HCT116 (cell line): ENCODE measurements at regions not wholly inside any gene's neighbourhood (a gene's known extent, or its start where the extent isn't known, plus 50 kb on each side); places are given as distances from the start of the nearest gene placed in this dataset.
"Not testable (repeated sequence)": the region's sequence is repeated elsewhere in the genome, so short reads cannot be mapped to it uniquely, and the experiment has no call there.

Source experiments
- ATAC-seq: fragments of 200-7000 bp; cut with Tn5 transposase; 2 replicates; pipeline ENCODE4 v1.9.1; 2020; ENCODE audit warnings: mild to moderate bottlenecking, moderate library complexity
- BruUV-seq: library from RNA; stranded (reverse); fragments of 400-500 nt; replicated peaks from 2 replicates; lab custom pipeline; 2021; lab: Mats Ljungman, UMichigan
- CTCF ChIA-PET: fragments of 300-600 bp; sonication (Branson Sonifier 250); formaldehyde crosslinking; loops from one replicate; lab custom pipeline; 2021; ENCODE audit warnings: antibody characterized with exemption; lab: Charles Lee
- POLR2A ChIA-PET: fragments of 300-600, 350-600 bp; sonication (Branson Sonifier 250); formaldehyde crosslinking; loops from one replicate; lab custom pipeline; 2021; ENCODE audit warnings: antibody characterized with exemption; lab: Charles Lee
- RAD21 ChIA-PET, 2 experiments: fragments of 300-600 bp; sonication (Branson Sonifier 250); formaldehyde crosslinking; loops; one replicate each; lab custom pipeline; 2023; ENCODE audit warnings: low total read pairs in 2 of 2; ENCODE audit not compliant: uncharacterized antibody in 2 of 2, unreplicated experiment in 2 of 2, low non-redundant PET in 1 of 2; lab: Charles Lee
- DNase-seq: peaks from one replicate; pipeline ENCODE4 v3.0.0-alpha.2; 2010; ENCODE audit warnings: low read depth, low spot score
- H2AFZ ChIP-seq: fragments of 200-600 bp; shearing (Covaris generic), sonication (generic); 2 replicates; pipeline ENCODE4 v1.6.1; 2017; ENCODE audit warnings: low read depth, mixed run types, mixed read lengths, antibody characterized with exemption, low read length; ENCODE audit not compliant: poor library complexity, severe bottlenecking
- H3K27ac ChIP-seq: 2 replicates; pipeline ENCODE4 v1.5.1; 2012; ENCODE audit warnings: low read depth, low read length
- H3K27me3 ChIP-seq: fragments of 200-600 bp; sonication (generic); 2 replicates; pipeline ENCODE4 v1.6.1; 2016; ENCODE audit warnings: mixed run types, low read length, mixed read lengths; ENCODE audit not compliant: insufficient read depth
- H3K36me3 ChIP-seq, 2 experiments: fragments of 200-500 bp in 1 of 2; fragments of 200-600 bp in 1 of 2; sonication (Bioruptor generic) in 1 of 2; sonication (generic) in 1 of 2; 2 replicates each; pipeline versions ENCODE4 v1.5.1 to v1.6.1; 2014 to 2016; ENCODE audit warnings: low read length in 2 of 2, inconsistent platforms in 1 of 2, mixed read lengths in 1 of 2, mixed run types in 1 of 2; ENCODE audit not compliant: insufficient read depth in 2 of 2, control insufficient read depth in 1 of 2
- H3K4me1 ChIP-seq, 2 experiments: fragments of 200-600 bp in 1 of 2; sonication (generic) in 1 of 2; 2 replicates each; pipeline versions ENCODE4 v1.5.1 to v1.6.1; 2012 to 2017; ENCODE audit warnings: low read length in 2 of 2, inconsistent platforms in 1 of 2, mild to moderate bottlenecking in 1 of 2, mixed read lengths in 1 of 2, mixed run types in 1 of 2, moderate library complexity in 1 of 2; ENCODE audit not compliant: insufficient read depth in 2 of 2, control insufficient read depth in 1 of 2
- H3K4me2 ChIP-seq: fragments of 200-600 bp; sonication (generic); 2 replicates; pipeline ENCODE4 v1.6.1; 2017; ENCODE audit warnings: mixed run types, low read length, mixed read lengths
- H3K4me3 ChIP-seq, 2 experiments: fragments of 200-600 bp in 1 of 2; sonication (generic) in 1 of 2; replicated peaks in 1 of 2; 2 replicates each; pipeline ENCODE4 v1.5.1; 2011 to 2016; ENCODE audit warnings: low read length in 2 of 2, control low read depth in 1 of 2, low read depth in 1 of 2, mild to moderate bottlenecking in 1 of 2, mixed read lengths in 1 of 2, mixed run types in 1 of 2
- H3K79me2 ChIP-seq: fragments of 200-600 bp; sonication (generic); 2 replicates; pipeline ENCODE4 v1.6.1; 2017; ENCODE audit warnings: mild to moderate bottlenecking, mixed run types, low read length, moderate library complexity, mixed read lengths; ENCODE audit not compliant: insufficient read depth
- H3K9ac ChIP-seq: fragments of 200-600 bp; sonication (generic); 2 replicates; pipeline ENCODE4 v1.6.1; 2016; ENCODE audit warnings: low read length, mixed read lengths
- H3K9me2 ChIP-seq: fragments of 200-600 bp; sonication (generic), shearing (Covaris generic); 2 replicates; pipeline ENCODE4 v1.6.1; 2017; ENCODE audit warnings: mixed run types, mild to moderate bottlenecking, moderate library complexity; ENCODE audit not compliant: insufficient read depth
- H3K9me3 ChIP-seq, 2 experiments: fragments of 200-500 bp in 1 of 2; fragments of 200-600 bp in 1 of 2; sonication (Bioruptor generic) in 1 of 2; sonication (generic) in 1 of 2; 2 replicates each; pipeline ENCODE4 v1.6.1; 2014 to 2017; ENCODE audit warnings: low read length in 2 of 2, mixed read lengths in 2 of 2, inconsistent platforms in 1 of 2, low read depth in 1 of 2, mild to moderate bottlenecking in 1 of 2, mixed run types in 1 of 2, moderate library complexity in 1 of 2; ENCODE audit not compliant: control insufficient read depth in 1 of 2, insufficient read depth in 1 of 2
- H4K20me1 ChIP-seq: fragments of 200-600 bp; sonication (generic), shearing (Covaris generic); 2 replicates; pipeline ENCODE4 v1.6.1; 2017; ENCODE audit warnings: mixed run types, mild to moderate bottlenecking, moderate library complexity; ENCODE audit not compliant: insufficient read depth
- ATF3 ChIP-seq: IDR thresholded peaks from 2 replicates; pipeline ENCODE4 v1.6.1; 2012
- CEBPB ChIP-seq: IDR thresholded peaks from 2 replicates; pipeline ENCODE4 v1.6.1; 2012; ENCODE audit warnings: low read depth
- EZH2phosphoT487 ChIP-seq: fragments of 200-600 bp; IDR thresholded peaks from 2 replicates; pipeline ENCODE4 v1.6.1; 2018; ENCODE audit warnings: antibody characterized with exemption, borderline replicate concordance
- FOSL1 ChIP-seq: IDR thresholded peaks from 2 replicates; pipeline ENCODE4 v1.6.1; 2012; ENCODE audit warnings: low read depth
- POLR2A ChIP-seq: IDR thresholded peaks from 2 replicates; pipeline ENCODE4 v1.7.0; 2011; ENCODE audit warnings: borderline replicate concordance; ENCODE audit not compliant: insufficient read depth, insufficient read length; ENCODE audit errors: extremely low read depth
- RAD21 ChIP-seq: IDR thresholded peaks from 2 replicates; pipeline ENCODE4 v1.6.1; 2012; ENCODE audit warnings: low read depth, mild to moderate bottlenecking
- TCF7L2 ChIP-seq: IDR thresholded peaks from 2 replicates; pipeline ENCODE4 v1.7.0; 2011; ENCODE audit warnings: borderline replicate concordance, inconsistent platforms; ENCODE audit not compliant: insufficient read depth, insufficient read length; ENCODE audit errors: extremely low read depth
- YY1 ChIP-seq: IDR thresholded peaks from 2 replicates; pipeline ENCODE4 v1.6.1; 2011; ENCODE audit warnings: low read length, low read depth, moderate library complexity, mild to moderate bottlenecking; ENCODE audit not compliant: insufficient replicate concordance; ENCODE audit errors: extremely low read depth
- intact Hi-C: fragments of 100-400 bp; cut with micrococcal nuclease; formaldehyde crosslinking; loops from 2 replicates; pipeline ENCODE4 v1.10.0; 2022
- TF ChIP-seq, protein P1 (sequence below): IDR thresholded peaks from 2 replicates; pipeline ENCODE4 v1.6.1; 2012; ENCODE audit warnings: low read depth

- TF ChIP-seq, protein P1, sequence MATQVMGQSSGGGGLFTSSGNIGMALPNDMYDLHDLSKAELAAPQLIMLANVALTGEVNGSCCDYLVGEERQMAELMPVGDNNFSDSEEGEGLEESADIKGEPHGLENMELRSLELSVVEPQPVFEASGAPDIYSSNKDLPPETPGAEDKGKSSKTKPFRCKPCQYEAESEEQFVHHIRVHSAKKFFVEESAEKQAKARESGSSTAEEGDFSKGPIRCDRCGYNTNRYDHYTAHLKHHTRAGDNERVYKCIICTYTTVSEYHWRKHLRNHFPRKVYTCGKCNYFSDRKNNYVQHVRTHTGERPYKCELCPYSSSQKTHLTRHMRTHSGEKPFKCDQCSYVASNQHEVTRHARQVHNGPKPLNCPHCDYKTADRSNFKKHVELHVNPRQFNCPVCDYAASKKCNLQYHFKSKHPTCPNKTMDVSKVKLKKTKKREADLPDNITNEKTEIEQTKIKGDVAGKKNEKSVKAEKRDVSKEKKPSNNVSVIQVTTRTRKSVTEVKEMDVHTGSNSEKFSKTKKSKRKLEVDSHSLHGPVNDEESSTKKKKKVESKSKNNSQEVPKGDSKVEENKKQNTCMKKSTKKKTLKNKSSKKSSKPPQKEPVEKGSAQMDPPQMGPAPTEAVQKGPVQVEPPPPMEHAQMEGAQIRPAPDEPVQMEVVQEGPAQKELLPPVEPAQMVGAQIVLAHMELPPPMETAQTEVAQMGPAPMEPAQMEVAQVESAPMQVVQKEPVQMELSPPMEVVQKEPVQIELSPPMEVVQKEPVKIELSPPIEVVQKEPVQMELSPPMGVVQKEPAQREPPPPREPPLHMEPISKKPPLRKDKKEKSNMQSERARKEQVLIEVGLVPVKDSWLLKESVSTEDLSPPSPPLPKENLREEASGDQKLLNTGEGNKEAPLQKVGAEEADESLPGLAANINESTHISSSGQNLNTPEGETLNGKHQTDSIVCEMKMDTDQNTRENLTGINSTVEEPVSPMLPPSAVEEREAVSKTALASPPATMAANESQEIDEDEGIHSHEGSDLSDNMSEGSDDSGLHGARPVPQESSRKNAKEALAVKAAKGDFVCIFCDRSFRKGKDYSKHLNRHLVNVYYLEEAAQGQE: no peak
- TF ChIP-seq POLR2A: no peak
- TF ChIP-seq EZH2phosphoT487: no peak
- TF ChIP-seq CEBPB: no peak
- no peak for TF ChIP-seq YY1
- no peak for TF ChIP-seq ATF3
- no peak for TF ChIP-seq RAD21
- TF ChIP-seq FOSL1: no peak
These were observed 148.0 kb upstream of the NRP1 start (continued) for GRCh38 chr10:33482486-33482885.

DNA sequence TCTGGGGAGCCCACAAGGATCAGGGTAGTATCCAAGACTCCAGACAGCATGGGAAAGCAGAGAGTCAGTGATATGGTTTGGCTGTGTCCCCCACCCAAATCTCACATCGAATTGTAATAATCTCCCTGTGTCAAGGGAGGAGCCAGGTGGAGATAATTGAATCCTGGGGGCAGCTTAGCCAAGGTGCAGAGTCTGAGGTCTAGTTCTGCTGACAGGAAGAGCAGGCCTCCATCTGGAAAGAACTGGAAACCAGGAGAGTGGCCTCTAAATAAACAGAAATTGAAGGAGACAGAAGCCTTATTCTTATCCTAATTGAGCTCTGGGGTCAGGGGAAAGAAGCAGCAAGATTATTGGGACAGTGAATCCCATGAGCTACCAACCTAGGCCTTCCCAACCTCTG lies 146.7 kb upstream of the NRP1 start:
- Histone ChIP-seq H3K9me3 (no peaks in the 10 kb centered on the region), H3K79me2 (no peaks in the 10 kb centered on the region), H2AFZ (no peak overlapping the region), H3K27me3 (no peaks in the 10 kb centered on the region), H3K9me2 (no peaks in the 10 kb centered on the region), H4K20me1 (no peaks in the 10 kb centered on the region), H3K27ac (no peak overlapping the region), H3K4me2 (no peak overlapping the region), H3K4me1 (no peaks in the 10 kb centered on the region), H3K9ac (no peak overlapping the region), H3K36me3 (no peaks in the 10 kb centered on the region)
- ATAC-seq: no peak
- RAD21 ChIA-PET: no interaction called here
- POLR2A ChIA-PET: no interaction called here
- no peak for DNase-seq
- intact Hi-C loops: no loop called here
- CTCF ChIA-PET: no interaction called here
- TF ChIP-seq EZH2phosphoT487 (no peak), TCF7L2 (no peak)
- TF ChIP-seq, all 23 proteins: peak for 0
- BruUV-seq: no TSS peak
- H3K4me3 ChIP-seq: no peak overlapping the region

DNA sequence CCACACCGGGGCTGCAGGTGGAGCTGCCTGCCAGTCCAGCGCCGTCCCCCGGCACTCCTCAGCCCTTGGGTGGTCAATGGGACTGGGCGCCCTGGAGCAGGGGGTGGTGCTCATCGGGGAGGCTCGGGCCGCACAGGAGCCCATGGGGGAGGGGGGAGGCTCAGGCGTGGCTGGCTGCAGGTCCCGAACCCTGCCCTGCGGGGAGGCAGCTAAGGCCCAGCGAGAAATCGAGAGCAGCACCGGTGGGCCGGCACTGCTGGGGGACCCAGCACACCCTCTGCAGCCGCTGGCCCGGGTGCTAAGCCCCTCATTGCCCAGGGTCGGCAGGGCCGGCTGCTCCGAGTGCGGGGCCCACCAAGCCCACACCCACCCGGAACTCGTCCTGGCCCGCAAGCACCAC lies 145.9 kb upstream of the NRP1 start:
- H3K27me3 ChIP-seq, H2AFZ ChIP-seq, H3K9me2 ChIP-seq, H3K4me3 ChIP-seq, H3K79me2 ChIP-seq, POLR2A ChIA-PET, CTCF ChIA-PET, H3K4me2 ChIP-seq, H3K9me3 ChIP-seq, H3K4me1 ChIP-seq, RAD21 ChIA-PET, H3K27ac ChIP-seq, DNase-seq, ATAC-seq, H3K9ac ChIP-seq, H4K20me1 ChIP-seq, BruUV-seq, intact Hi-C loops, H3K36me3 ChIP-seq: not testable (repeated sequence)
